ENCODE measurements at regions not wholly inside any gene's neighbourhood (a gene's known extent, or its start where the extent isn't known, plus 50 kb on each side); places are given as distances from the start of the nearest gene placed in this dataset.

- TF ChIP-seq REST (IDR thresholded peaks at IDR 0.05; ENCODE audit: unreplicated experiment) = no peak
- TF ChIP-seq NANOG (IDR thresholded peaks at IDR 0.05; ENCODE audit: borderline replicate concordance) = no peak
- TF ChIP-seq EZH2 (IDR thresholded peaks at IDR 0.05; ENCODE audit: low read depth, unreplicated experiment) = no peak
- TF ChIP-seq CTCF (conservative IDR thresholded peaks at IDR 0.05; ENCODE audit: low read depth in 2 of 2) = no peak
- TF ChIP-seq POLR2AphosphoS5 (IDR thresholded peaks at IDR 0.05; ENCODE audit: low read depth) = no peak
- TF ChIP-seq STAT1 (IDR thresholded peaks at IDR 0.05; ENCODE audit: unreplicated experiment) = no peak
- no peak for TF ChIP-seq ETS1 (IDR thresholded peaks at IDR 0.05)
- no peak for TF ChIP-seq CREB1 (CRISPR knock-in tag; IDR thresholded peaks at IDR 0.05; ENCODE audit: low read depth)
- no peak for TF ChIP-seq EZH2phosphoT487 (IDR thresholded peaks at IDR 0.05; ENCODE audit: unreplicated experiment)
- TF ChIP-seq ZNF331 (CRISPR knock-in tag; IDR thresholded peaks at IDR 0.05; ENCODE audit: low read depth) = no peak
- no peak for TF ChIP-seq JUNB (IDR thresholded peaks at IDR 0.05; ENCODE audit: unreplicated experiment)
These were observed 342.9 kb upstream of the ADGRL3 start for GRCh38 chr4:60857130-60857753.
